ENCODE measurements at regions not wholly inside any gene's neighbourhood (a gene's known extent, or its start where the extent isn't known, plus 50 kb on each side); places are given as distances from the start of the nearest gene placed in this dataset.

GRCh38 chr19:13669780-13670355 is 94.5 kb upstream of the MRI1 start:
- in situ Hi-C loops (cut with MboI; ENCODE audit: low pct_ligation_motif_present in 1 of 4, low pct_unique_long_range_greater_than_20kb in 1 of 4, low sequenced_read_pairs in 3 of 4) (no loop called here), intact Hi-C loops (cut with DNase I; ENCODE audit: low total_unique reads) (no loop called here)
- 81 to 87% methylated on average over 3 to 4 of the region's 4 CpGs for WGBS, 2 donors (ENCODE audit: low coverage in 1 of 2)
- Histone ChIP-seq H3K36me3 (no peaks in the 10 kb centered on the region), H3K4me3 (no peak overlapping the region), H3K9me3 (no peaks in the 10 kb centered on the region), H3K27ac (no peak overlapping the region), H3K27me3 (no peaks in the 10 kb centered on the region), H3K4me1 (no peaks in the 10 kb centered on the region)
- TF ChIP-seq POLR2A (IDR thresholded peaks at IDR 0.05) (no peak), POLR2AphosphoS5 (IDR thresholded peaks at IDR 0.05) (no peak), EP300 (IDR thresholded peaks at IDR 0.05; ENCODE audit: low read depth) (no peak)
- TF ChIP-seq, protein P1, sequence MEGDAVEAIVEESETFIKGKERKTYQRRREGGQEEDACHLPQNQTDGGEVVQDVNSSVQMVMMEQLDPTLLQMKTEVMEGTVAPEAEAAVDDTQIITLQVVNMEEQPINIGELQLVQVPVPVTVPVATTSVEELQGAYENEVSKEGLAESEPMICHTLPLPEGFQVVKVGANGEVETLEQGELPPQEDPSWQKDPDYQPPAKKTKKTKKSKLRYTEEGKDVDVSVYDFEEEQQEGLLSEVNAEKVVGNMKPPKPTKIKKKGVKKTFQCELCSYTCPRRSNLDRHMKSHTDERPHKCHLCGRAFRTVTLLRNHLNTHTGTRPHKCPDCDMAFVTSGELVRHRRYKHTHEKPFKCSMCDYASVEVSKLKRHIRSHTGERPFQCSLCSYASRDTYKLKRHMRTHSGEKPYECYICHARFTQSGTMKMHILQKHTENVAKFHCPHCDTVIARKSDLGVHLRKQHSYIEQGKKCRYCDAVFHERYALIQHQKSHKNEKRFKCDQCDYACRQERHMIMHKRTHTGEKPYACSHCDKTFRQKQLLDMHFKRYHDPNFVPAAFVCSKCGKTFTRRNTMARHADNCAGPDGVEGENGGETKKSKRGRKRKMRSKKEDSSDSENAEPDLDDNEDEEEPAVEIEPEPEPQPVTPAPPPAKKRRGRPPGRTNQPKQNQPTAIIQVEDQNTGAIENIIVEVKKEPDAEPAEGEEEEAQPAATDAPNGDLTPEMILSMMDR (IDR thresholded peaks at IDR 0.05): no peak
- DNase-seq: no peak

DNA sequence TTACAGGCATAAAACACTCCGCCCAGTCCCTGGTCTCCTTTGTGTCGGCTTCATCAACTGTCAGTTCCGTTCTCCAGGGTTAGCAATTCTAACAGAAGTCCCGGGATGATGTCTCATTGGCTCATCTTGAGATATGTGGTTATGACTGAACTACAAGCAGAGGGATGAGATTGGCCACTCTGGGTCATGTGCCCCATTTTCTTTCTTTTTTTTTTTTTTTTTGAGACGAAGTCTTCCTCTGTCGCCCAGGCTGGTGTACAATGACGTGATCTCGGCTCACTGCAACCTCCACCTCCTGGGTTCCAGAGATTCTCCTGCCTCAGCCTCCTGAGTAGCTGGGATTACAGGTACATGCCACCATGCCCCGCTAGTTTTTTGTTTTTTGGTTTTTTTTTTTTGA is 95.4 kb upstream of the MRI1 start:
- in situ Hi-C loops (cut with MboI; ENCODE audit: low pct_ligation_motif_present in 1 of 4, low pct_unique_long_range_greater_than_20kb in 1 of 4, low sequenced_read_pairs in 3 of 4): no loop called here
- intact Hi-C loops (cut with DNase I; ENCODE audit: low total_unique reads): no loop called here
- WGBS, 2 donors (ENCODE audit: low coverage in 1 of 2): 80 to 90% methylated on average over 3 to 9 of the region's 9 CpGs
- H3K4me1 ChIP-seq: no peaks in the 10 kb centered on the region
- H3K9me3 ChIP-seq: no peaks in the 10 kb centered on the region
- no peak overlapping the region for H3K4me3 ChIP-seq
- H3K36me3 ChIP-seq: no peaks in the 10 kb centered on the region
- no peaks in the 10 kb centered on the region for H3K27me3 ChIP-seq
- TF ChIP-seq EP300 (IDR thresholded peaks at IDR 0.05; ENCODE audit: low read depth) (no peak), POLR2A (IDR thresholded peaks at IDR 0.05) (no peak), POLR2AphosphoS5 (IDR thresholded peaks at IDR 0.05) (no peak)
- TF ChIP-seq, protein P1 (IDR thresholded peaks at IDR 0.05): no peak
- no peak for DNase-seq
- no peak overlapping the region for H3K27ac ChIP-seq

DNA sequence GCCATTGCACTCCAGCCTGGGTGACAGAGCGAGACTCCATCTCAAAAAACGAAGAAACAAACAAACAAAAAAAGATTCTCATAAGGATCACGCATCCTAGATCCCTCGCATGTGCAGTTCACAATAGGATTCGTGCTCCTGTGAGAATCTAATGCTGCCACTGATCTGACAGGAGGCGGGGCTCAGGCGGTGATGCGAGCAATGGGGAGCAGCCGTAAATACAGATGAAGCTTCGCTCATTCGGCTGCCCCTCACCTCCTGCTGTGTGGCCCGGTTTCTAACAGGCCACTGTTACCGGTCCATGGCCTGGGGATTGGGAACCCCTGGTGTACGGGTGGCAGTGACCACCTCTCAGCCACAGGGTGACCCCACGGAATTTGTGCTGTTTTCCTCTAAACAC is 98.2 kb upstream of the MRI1 start:
- Histone ChIP-seq H3K4me1 (no peaks in the 10 kb centered on the region), H3K27me3 (no peaks in the 10 kb centered on the region), H3K4me3 (no peak overlapping the region), H3K9me3 (no peaks in the 10 kb centered on the region), H3K27ac (no peak overlapping the region), H3K36me3 (no peaks in the 10 kb centered on the region)
- in situ Hi-C loops (cut with MboI; ENCODE audit: low pct_ligation_motif_present in 1 of 4, low pct_unique_long_range_greater_than_20kb in 1 of 4, low sequenced_read_pairs in 3 of 4) (no loop called here), intact Hi-C loops (cut with DNase I; ENCODE audit: low total_unique reads) (no loop called here)
- TF ChIP-seq EP300 (IDR thresholded peaks at IDR 0.05; ENCODE audit: low read depth) (no peak), POLR2A (IDR thresholded peaks at IDR 0.05) (no peak), POLR2AphosphoS5 (IDR thresholded peaks at IDR 0.05) (no peak)
- TF ChIP-seq, protein P1 (IDR thresholded peaks at IDR 0.05): no peak
- 65 to 73% methylated on average over 2 to 15 of the region's 15 CpGs for WGBS, 2 donors (ENCODE audit: low coverage in 1 of 2)
- no peak for DNase-seq

DNA sequence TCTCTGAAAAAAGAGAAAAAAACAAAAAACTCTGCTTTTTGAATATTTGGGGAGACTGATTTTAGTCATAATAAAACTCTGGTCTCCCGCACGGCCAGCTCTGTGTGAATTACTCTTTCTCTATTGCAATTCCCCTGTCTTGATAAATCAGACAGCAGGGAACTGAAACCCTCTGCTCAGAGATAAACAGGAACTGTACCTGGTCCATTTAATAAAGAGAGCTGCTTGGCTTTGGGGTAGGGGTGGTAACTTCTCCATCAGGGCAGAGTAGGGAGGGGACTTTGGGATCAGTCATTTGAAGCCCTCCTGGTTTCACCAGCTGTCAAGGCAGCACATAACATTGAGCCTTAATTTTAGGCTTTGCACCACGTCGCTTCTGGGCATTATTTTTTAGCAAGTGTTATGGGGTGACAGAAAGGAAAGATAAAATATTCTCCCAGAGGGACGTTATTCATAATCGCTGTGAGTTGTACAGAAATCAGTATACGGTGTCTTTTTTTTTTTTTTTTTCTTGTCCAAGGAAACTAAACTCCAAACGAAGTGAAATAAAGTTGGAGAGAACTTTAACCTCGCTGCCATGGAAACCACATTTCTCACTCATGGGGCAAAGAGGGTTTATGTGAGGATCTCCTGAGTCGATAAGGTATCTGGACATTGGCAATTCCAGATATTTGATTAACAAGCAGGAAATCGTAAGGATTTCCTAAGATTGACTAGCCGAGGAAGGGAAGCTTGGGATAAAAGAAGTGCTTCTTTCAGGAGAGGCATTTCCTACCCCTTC is 99.0 kb upstream of the MRI1 start:
- Histone ChIP-seq H3K4me3 (no peak overlapping the region), H3K27me3 (no peaks in the 10 kb centered on the region), H3K9me3 (no peaks in the 10 kb centered on the region), H3K27ac (no peak overlapping the region), H3K4me1 (no peaks in the 10 kb centered on the region), H3K36me3 (no peaks in the 10 kb centered on the region)
- no peak for DNase-seq
- intact Hi-C loops (cut with DNase I; ENCODE audit: low total_unique reads) (no loop called here), in situ Hi-C loops (cut with MboI; ENCODE audit: low pct_ligation_motif_present in 1 of 4, low pct_unique_long_range_greater_than_20kb in 1 of 4, low sequenced_read_pairs in 3 of 4) (no loop called here)
- TF ChIP-seq EP300 (IDR thresholded peaks at IDR 0.05; ENCODE audit: low read depth) (no peak), POLR2AphosphoS5 (IDR thresholded peaks at IDR 0.05) (no peak), POLR2A (IDR thresholded peaks at IDR 0.05) (no peak)
- TF ChIP-seq, protein P1 (IDR thresholded peaks at IDR 0.05): no peak
- 35% methylated on average over 12 of the region's 12 CpGs; no CpG with 5 or more reads in 1 of the 2 donors for WGBS, 2 donors (ENCODE audit: low coverage in 1 of 2)
